AG09309 (cell line): ENCODE measurements at regions not wholly inside any gene's neighbourhood (a gene's known extent, or its start where the extent isn't known, plus 50 kb on each side); places are given as distances from the start of the nearest gene placed in this dataset.

ENCODE experiments used
- DNase-seq: peaks from one replicate; pipeline ENCODE4 v3.0.0-alpha.2; 2010; ENCODE audit warnings: low read depth
- H3K4me3 ChIP-seq: 2 replicates; pipeline ENCODE4 v1.5.1; 2011; ENCODE audit warnings: mild to moderate bottlenecking, low read depth, low read length, moderate library complexity; ENCODE audit not compliant: control insufficient read depth
- TF ChIP-seq, protein P1 (sequence below): IDR thresholded peaks from 2 replicates; pipeline ENCODE4 v1.5.1; 2011; ENCODE audit warnings: mild to moderate bottlenecking, low read depth, low read length, inconsistent platforms; ENCODE audit not compliant: insufficient read depth, control insufficient read depth; ENCODE audit errors: missing control alignments

DNA sequence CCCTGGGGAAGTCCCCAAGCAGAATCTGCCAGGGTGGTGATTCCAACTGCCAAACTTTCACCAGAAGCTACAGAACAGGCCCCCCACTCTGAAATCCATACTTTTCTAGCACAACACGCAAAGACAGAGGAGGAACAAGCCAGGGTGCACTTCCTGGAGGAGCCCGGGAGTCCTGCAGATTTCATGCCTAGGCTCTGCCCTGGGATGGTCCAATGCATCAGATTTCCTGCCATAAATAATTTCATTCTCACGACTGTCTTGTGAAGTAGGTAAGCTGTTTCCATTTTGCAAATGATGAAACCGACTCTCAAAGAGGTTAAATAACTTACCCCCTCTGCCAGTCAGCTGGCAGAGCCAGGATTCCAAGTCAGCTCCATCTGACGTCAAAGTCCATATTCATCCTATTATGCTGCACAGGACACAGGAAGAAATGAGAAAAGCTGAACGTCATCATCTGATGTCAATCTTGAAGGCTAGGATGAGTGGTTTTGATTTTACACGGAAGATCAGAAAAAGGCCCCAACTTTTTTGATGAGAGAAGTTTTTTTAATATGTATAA lies 134.8 kb upstream of the IGF1R start:
- TF ChIP-seq, protein P1, sequence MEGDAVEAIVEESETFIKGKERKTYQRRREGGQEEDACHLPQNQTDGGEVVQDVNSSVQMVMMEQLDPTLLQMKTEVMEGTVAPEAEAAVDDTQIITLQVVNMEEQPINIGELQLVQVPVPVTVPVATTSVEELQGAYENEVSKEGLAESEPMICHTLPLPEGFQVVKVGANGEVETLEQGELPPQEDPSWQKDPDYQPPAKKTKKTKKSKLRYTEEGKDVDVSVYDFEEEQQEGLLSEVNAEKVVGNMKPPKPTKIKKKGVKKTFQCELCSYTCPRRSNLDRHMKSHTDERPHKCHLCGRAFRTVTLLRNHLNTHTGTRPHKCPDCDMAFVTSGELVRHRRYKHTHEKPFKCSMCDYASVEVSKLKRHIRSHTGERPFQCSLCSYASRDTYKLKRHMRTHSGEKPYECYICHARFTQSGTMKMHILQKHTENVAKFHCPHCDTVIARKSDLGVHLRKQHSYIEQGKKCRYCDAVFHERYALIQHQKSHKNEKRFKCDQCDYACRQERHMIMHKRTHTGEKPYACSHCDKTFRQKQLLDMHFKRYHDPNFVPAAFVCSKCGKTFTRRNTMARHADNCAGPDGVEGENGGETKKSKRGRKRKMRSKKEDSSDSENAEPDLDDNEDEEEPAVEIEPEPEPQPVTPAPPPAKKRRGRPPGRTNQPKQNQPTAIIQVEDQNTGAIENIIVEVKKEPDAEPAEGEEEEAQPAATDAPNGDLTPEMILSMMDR, result no peak
- H3K4me3 ChIP-seq, result no peak overlapping the region
- no peak for DNase-seq

DNA sequence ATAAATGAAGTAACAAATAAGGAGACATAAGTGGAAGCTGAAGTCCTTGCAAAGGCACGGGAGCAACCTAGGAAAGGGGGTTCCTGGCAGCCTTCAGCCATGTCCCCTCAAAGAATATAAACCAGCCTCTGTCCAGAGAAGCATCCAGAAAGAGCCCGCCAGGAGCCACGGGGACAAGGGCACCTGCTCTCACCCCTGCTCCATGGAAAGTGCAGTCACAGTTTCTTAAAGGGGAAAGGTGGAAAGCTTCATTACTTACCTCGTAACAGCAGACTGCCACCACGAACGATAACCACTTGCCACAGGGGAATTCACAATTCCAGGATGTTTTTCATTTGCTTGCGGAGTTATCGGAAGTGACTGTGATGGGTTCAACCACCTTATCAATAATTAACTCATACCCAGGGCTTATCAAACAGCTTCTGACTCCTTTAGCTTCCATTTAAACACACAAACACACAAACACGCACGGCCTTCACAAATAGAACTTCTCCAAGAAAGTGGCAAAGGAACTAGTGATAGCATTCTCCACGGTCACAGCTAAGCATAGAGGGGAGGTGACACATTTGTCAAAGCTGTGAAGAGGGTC lies 134.2 kb upstream of the IGF1R start:
- TF ChIP-seq, protein P1, result no peak
- no peak for DNase-seq
- H3K4me3 ChIP-seq, result no peak overlapping the region

DNA sequence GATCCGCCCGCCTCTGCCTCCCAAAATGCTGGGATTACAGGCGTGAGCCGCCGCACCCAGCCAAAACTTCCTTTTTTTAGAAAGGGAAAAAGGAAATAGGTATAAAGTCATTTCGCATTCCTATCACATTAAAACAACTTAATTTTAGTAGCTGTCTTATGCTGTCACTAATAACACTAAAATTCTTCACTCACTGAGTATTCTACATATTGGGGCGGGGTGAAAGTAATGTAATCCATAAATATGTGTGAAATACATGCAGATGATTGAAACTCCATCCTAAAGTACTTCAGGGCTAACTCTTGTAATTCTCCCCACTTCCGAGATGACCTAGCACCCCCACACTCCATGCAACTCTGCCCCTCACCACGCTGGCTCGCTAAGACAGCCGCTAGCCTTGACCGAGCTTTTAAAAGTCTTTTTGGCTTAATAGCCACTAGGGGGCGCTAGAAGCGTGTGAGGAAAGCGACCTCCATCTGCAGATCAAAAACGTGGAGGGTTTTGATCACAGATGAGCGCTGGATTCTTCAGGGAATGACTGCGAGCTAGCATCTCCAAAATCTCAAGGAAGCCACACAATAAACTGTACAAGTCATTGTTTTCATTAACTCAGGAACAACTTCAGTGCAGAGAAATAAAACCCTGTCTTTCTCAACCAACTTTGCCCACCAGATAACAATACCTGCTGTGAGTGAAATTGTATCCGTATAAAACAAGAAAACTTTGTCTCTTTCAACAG lies 129.3 kb upstream of the IGF1R start:
- DNase-seq, result peak; percentile 35

DNA sequence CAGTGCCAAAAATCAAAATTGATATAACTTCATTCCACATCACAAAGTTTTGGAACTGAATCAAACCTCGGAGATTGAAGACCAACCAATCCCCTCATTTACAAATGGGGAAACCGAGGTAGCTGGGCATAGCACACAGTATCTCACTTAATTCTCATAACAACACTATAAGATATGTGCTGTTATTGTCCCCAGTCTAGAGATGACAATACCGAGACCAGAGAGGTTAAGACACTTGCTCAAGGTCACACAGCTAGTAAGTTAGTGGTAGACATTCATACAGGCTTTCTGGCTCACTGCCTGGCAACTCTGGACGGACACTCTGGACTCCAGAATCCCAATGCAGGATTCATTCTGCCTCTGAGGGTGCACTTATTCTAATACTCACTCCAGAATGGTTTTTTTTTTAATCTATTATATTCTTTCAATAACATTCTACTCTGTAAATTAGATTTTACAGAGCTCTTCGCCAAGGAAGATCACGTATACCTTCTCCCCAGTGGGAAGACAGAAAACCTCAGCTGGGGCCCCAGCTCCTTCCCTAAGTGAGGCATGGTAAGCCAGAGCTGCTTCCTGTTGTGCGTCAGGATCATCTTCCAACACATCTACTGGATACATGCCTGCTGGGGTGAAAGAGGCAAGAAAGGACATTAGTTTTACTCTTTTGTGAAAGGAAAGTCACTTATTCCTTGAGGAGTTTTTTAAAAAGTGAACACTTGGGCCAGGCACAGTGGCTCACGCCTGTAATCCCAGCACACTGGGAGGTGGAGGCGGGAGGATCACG lies 128.4 kb upstream of the IGF1R start:
- no peak overlapping the region for H3K4me3 ChIP-seq
- DNase-seq, result no peak
- TF ChIP-seq, protein P1, result no peak

More for the DNA sequence above, 129.3 kb upstream of the IGF1R start:
- TF ChIP-seq, protein P1, result peak; percentile 84
- H3K4me3 ChIP-seq, result no peak overlapping the region

- no peak for DNase-seq
Measured at GRCh38 chr15:98522127-98522526, 126.2 kb upstream of the IGF1R start.

More at GRCh38 chr15:98522127-98522526, 126.2 kb upstream of the IGF1R start:
- TF ChIP-seq, protein P1, result no peak
- no peak overlapping the region for H3K4me3 ChIP-seq
